Hepatic stellate cell (primary cell): ENCODE measurements at regions not wholly inside any gene's neighbourhood (a gene's known extent, or its start where the extent isn't known, plus 50 kb on each side); places are given as distances from the start of the nearest gene placed in this dataset.

ENCODE experiments used
- DNase-seq: peaks from one replicate; pipeline ENCODE4 v3.0.0; 2011; ENCODE audit warnings: low spot score

DNA sequence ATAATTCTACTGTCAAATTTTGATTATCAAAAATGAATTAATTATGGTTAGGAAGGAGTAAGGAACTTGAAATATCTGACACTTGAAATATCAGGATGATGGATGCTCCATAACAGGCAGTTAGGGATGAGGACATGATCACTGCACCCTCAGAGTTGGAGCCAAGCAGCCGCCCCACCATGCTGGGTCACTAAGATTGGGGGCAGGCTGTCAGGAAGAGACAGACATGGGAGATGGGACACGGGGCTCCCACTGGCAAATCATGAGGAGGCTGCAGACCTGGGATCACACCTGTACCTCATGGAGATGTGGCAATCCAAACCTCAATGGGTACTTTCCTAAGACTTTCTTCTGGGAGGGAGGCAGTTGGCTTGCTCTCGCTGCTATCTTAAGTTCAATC lies 982.0 kb upstream of the ZEB2 start:
- DNase-seq = no peak

DNA sequence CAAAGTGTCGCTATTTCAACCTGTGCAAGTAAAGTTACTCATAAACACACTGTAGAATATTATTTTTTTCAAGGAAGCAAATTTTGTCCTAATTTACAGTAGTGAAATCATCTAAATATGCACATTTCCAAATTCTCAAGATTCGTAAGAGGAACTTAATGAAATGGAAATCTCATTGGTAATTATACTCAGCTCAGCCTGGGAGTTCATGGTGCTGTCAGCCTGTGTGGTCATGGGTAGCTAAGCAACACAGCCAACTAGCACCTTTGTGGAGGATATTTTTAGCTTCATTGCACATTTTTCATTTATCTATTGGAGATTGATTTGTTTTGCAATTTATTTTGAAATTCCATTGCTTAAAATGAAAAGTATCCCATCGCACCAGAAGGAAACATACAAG lies 975.7 kb upstream of the ZEB2 start:
- DNase-seq = no peak

DNA sequence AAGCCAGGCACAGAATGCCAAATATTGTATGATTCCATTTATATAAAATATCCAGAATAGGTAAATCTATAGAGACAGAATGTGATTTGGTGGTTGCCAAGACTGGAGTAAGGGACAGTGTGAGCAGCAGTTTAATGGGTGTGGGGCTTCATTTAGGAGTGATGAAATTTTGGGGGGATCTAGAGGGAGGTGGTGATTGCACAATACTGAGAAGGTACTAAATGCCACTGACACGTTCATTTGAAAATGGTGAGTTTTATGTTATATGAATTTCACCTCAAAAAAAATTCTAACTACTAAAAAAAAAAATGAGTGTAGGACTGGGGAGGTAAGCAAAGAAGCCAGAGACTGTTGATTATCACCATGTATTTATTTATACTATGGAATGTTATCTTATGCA lies 974.5 kb upstream of the ZEB2 start:
- no peak for DNase-seq

DNA sequence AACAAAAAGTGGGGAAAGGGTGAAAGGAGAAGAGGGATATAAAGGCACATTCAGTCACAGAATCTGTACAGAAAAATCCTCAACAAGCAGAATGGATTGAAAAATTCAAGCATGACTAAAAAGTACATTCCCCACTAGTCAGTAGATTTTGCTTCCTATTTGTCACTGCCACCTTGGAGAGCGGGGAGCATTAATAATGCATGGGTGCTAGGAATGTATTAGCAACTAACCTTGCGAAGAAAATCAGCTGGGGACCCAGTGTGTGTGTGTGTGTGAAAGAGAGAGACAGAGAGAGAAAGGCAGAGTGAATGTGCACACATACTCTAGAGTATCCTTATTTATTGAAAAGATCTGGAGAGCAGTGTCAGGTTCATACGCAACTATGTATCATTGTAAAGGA lies 968.7 kb upstream of the ZEB2 start:
- no peak for DNase-seq

GRCh38 chr2:145484448-145485097 lies 964.7 kb upstream of the ZEB2 start:
- DNase-seq = peak; percentile 3

GRCh38 chr2:145483854-145484253 lies 963.9 kb upstream of the ZEB2 start:
- no peak for DNase-seq

DNA sequence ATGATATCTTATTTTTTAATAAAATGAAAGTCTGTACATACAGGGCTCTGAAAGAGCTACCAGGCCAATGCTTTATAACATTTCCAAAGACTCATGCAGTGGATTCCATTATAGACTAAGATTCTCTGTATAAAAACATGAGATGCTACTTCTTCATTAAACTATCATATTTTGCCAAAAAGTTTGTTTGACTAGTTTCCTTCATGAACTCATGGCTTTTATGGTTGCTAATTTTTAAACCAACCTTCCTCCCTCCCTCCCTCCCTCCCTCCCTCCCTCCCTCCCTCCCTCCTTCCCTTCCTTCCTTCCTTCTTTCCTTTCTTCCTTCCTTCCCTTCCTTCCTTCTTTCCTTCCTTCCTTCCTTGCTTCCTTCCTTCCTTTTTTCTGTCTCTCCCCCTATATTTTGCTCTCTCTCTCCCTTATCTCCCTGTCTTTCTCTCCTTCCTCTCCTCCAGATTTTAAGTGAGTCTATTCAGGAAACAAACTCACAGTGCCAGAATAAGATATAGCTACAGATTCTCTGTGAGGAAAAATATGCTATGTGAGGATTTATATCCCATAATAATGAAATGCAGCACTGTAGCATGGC lies 961.5 kb upstream of the ZEB2 start:
- DNase-seq = no peak

GRCh38 chr2:145464866-145465265 lies 944.9 kb upstream of the ZEB2 start:
- no peak for DNase-seq

DNA sequence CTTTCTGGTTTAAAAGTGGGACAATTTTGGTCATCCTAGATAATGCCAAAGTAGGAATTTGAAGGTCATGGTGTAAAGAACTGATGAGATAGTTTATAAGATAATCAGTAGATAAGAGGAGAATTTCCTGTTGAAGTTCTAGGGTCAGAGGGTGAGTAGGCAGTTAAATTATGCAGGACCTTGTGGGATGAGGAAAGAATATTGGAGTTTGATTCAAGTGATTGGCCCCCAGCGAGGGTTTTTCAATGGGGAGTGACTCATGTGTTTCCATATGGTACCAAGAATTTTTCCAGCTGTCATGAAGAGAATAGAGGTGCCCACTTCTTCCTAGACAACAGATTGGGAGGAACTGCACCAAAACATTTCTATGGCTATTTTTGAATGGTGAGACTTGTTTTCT lies 940.2 kb upstream of the ZEB2 start:
- DNase-seq = no peak

DNA sequence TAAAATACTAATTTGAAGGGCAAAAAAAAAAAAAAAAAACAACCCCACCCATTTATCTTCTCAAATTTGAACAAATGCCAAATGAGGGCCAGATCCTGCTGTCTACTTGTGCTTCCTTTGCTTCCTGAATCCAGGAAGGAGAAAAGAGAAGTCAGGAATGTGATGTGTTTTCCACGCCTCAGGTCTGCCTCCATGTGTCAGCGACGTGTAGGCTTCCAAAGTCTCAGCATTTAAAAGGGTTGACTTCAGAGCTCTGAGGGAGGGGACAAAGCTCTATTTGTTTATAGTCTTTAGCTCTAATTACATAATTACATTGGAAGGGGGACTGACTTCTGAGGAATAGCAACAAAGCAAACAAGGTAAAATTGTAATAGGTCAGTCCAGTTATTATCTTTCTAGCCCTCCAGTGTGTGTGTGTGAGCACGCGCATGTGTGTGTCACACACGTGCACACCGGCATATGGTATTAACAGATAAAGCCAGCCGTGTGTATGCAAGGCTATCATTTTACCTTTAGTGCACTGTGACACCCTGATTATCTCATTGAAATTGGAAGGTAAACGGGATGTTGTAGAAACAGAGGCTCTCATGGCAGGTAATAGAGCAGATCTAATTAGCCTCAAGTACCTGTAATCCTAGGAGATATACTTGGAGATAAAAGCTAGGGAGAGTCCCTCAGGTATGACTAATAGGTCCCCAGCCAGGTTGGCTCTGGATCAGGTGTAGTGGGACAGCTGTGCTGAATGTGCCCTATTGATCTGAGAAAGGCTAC lies 911.4 kb upstream of the ZEB2 start:
- DNase-seq = no peak

GRCh38 chr2:145423809-145424208 lies 903.9 kb upstream of the ZEB2 start:
- no peak for DNase-seq

- DNase-seq = no peak
These were observed 902.7 kb upstream of the ZEB2 start for GRCh38 chr2:145422576-145422975.

- DNase-seq = no peak
These were observed 901.9 kb upstream of the ZEB2 start for GRCh38 chr2:145421841-145422240.

DNA sequence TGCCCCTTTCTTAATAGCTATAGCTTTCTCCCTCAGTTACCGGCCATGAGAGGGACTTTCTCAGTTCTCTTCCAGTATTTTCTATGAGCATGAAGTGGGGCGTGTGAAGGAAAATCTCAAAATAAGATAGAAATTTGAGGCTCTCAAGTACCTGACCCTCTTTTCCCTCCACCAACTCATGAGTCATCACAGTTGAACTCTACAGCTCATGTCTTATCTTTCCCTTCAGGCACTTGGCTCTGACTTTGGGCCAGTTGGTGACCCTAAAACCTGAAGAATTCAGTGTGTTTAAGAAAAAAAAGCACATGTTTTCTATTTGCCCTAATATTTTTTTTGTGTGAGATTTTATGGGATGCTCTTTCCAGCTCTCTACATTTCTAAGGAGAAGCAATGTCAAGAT lies 896.7 kb upstream of the ZEB2 start:
- DNase-seq = no peak

GRCh38 chr2:145415151-145415550 lies 895.2 kb upstream of the ZEB2 start:
- DNase-seq = no peak

GRCh38 chr2:145413261-145414030 lies 893.5 kb upstream of the ZEB2 start:
- no peak for DNase-seq

DNA sequence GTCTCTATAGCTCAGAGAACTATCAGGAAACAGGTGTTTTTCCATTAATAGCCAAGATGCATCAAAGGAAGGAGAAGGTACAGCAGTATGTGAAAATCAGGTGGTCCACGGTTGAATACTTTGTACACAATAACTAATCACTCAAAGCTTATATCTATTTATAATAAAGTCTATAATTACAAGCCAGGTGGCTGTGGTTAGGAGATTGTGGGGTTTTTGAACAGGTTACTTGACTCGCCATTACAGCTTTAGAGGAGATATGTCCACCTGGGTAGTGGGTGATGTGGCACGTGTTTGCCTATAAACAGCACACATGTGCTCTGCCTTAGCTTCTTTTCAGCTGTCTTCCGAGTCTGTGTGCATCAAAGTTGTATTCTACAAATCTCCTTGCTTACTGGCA lies 892.2 kb upstream of the ZEB2 start:
- no peak for DNase-seq

DNA sequence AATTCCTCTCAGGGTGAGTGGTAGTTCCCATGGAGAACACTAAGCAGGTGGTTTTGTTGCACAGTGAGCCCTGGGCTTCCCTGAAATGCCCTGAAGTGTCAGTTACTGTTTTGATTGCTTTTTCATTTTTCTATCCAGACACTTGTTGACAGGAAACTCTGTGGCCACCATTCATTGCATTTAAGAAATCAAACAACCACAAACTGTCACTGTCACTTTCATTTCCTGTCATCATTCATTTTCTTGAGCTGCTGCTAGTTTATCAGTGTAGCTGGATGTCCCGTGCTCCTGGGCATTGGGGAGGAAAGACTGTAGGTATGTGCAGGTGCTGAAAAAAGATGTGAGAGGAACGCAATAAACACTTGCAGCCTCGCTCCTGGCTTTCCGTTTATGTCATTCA lies 891.6 kb upstream of the ZEB2 start:
- DNase-seq = no peak

DNA sequence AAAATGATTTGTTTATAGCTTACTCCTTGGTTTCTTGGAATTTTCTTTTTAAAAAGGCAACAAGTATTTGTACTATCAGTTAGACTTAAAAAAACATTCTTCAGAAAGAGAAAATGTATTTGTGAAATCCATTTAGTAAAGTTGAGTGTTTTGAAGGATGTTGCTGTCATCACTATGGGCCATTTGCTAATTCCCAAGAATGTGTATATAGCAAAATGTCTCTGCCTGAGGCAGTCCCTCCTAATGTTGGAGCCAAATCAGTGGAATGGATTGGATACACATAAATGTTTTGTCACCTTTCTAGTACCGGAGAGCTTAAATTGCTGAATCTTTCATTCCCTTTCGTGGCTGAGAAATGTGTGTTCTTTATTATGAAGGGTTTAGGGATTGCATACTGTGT lies 890.2 kb upstream of the ZEB2 start:
- DNase-seq = no peak

- no peak for DNase-seq
These were observed 889.1 kb upstream of the ZEB2 start for GRCh38 chr2:145408980-145409379.

DNA sequence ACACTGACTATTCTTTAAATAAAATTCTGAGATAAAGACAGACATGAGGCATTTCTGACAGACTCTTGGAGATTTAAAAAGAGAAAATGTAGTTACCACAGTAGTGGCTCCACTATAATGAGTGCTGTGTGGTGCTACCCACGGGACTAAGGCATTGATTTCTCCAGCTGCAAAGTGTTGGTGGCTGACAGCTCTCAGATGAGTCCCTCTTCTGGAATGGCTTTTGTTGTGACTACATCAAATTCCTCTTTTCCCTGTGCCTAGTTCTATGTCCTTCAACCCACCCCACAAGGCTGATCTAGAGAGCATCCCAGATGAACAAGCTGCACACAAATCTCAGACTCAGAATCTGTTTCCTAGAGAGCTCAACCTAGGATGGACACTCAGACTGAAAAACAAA lies 884.8 kb upstream of the ZEB2 start:
- no peak for DNase-seq

- no peak for DNase-seq
These were observed 882.9 kb upstream of the ZEB2 start for GRCh38 chr2:145402706-145403277.

DNA sequence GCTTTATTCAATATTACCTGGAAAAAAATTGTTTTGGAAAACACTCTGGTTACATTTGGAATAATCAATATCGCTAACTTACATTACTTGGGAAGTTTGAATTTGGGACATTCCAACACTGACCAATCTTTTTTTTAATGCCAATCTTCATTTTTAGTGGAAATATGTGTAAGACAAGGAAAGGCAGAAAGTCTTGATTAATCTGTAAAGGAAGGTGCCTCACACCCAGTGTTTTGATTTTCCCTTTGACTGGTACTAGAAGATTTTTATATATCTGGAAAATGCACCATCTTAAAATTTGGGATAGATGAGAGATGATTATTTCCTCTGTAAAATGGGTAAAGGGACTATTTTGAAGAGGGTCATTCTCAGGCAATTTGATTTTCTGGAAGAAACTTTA lies 879.2 kb upstream of the ZEB2 start:
- no peak for DNase-seq
